ENCODE measurements at regions not wholly inside any gene's neighbourhood (a gene's known extent, or its start where the extent isn't known, plus 50 kb on each side); places are given as distances from the start of the nearest gene placed in this dataset.
"Not testable (repeated sequence)": the region's sequence is repeated elsewhere in the genome, so short reads cannot be mapped to it uniquely, and the experiment has no call there.

GRCh38 chr6:113767985-113768384 lies 89.2 kb upstream of the MARCKS start:
- no peak for DNase-seq

- no peak for DNase-seq
Observed at GRCh38 chr6:113772961-113773360, 84.2 kb upstream of the MARCKS start.

- DNase-seq = no peak
Observed at GRCh38 chr6:113774127-113774825, 82.9 kb upstream of the MARCKS start.

- no peak for DNase-seq
Observed at GRCh38 chr6:113776998-113777397, 80.1 kb upstream of the MARCKS start.

- DNase-seq = no peak
Observed at GRCh38 chr6:113777601-113778000, 79.5 kb upstream of the MARCKS start.

GRCh38 chr6:113779656-113780055 lies 77.5 kb upstream of the MARCKS start:
- no peak for DNase-seq

GRCh38 chr6:113782636-113783035 lies 74.5 kb upstream of the MARCKS start:
- no peak for DNase-seq

GRCh38 chr6:113786168-113786567 lies 71.0 kb upstream of the MARCKS start:
- no peak for DNase-seq

GRCh38 chr6:113788586-113788985 lies 68.6 kb upstream of the MARCKS start:
- DNase-seq = no peak

- DNase-seq = not testable (repeated sequence)
Observed at GRCh38 chr6:113791225-113791624, 65.9 kb upstream of the MARCKS start.

GRCh38 chr6:113795371-113795770 lies 61.8 kb upstream of the MARCKS start:
- not testable (repeated sequence) for DNase-seq

- DNase-seq = no peak
Observed at GRCh38 chr6:113796038-113796437, 61.1 kb upstream of the MARCKS start.

- DNase-seq = no peak
Observed at GRCh38 chr6:113802779-113803178, 54.4 kb upstream of the MARCKS start.

- DNase-seq = no peak
Observed at GRCh38 chr6:113805173-113805790, 51.9 kb upstream of the MARCKS start.

- DNase-seq = no peak
Observed at GRCh38 chr6:113805811-113806495, 51.2 kb upstream of the MARCKS start.
